H1 (cell line): ENCODE measurements at regions not wholly inside any gene's neighbourhood (a gene's known extent, or its start where the extent isn't known, plus 50 kb on each side); places are given as distances from the start of the nearest gene placed in this dataset.

Source experiments
- CTCF ChIA-PET: fragments of 300-600 bp; sonication (Branson Sonifier 250); formaldehyde crosslinking; loops from one replicate; lab custom pipeline; 2021; ENCODE audit not compliant: partially characterized antibody; lab: Charles Lee
- POLR2A ChIA-PET: fragments of 300-600 bp; sonication (Branson Sonifier 250); formaldehyde crosslinking; loops from one replicate; lab custom pipeline; 2021; ENCODE audit warnings: inconsistent platforms; ENCODE audit not compliant: partially characterized antibody; lab: Charles Lee
- DNase-seq, 2 experiments: peaks; one replicate each; pipeline versions ENCODE4 v3.0.0 to v3.0.0-alpha.2; 2010 to 2022; ENCODE audit warnings: low spot score in 2 of 2, low read depth in 1 of 2, mixed read lengths in 1 of 2
- FAIRE-seq: peaks from 2 replicates; lab custom pipeline; 2011; peaks lifted over from hg19 to GRCh38; lab: Jason Lieb, UNC
- H2AFZ ChIP-seq: 2 replicates; pipeline ENCODE4 v1.8.1; 2012; ENCODE audit warnings: low read length, inconsistent platforms
- H2AK5ac ChIP-seq: 2 replicates; pipeline ENCODE4 v1.6.1; 2013; ENCODE audit warnings: low read depth, low read length
- H2BK120ac ChIP-seq: replicated peaks from 2 replicates; pipeline ENCODE3; 2013; ENCODE audit warnings: low read depth, low read length, inconsistent platforms
- H2BK12ac ChIP-seq: 2 replicates; pipeline ENCODE4 v1.6.1; 2013; ENCODE audit warnings: low read depth, low read length
- H2BK15ac ChIP-seq: 2 replicates; pipeline ENCODE4 v1.6.1; 2013; ENCODE audit warnings: low read length
- H2BK20ac ChIP-seq: 2 replicates; pipeline ENCODE4 v1.6.1; 2013; ENCODE audit warnings: low read length
- H2BK5ac ChIP-seq: 2 replicates; pipeline ENCODE4 v1.6.1; 2013; ENCODE audit warnings: low read depth, low read length
- H3K14ac ChIP-seq: 2 replicates; pipeline ENCODE4 v1.6.1; 2013; ENCODE audit warnings: inconsistent platforms; ENCODE audit not compliant: insufficient read length
- H3K18ac ChIP-seq: 2 replicates; pipeline ENCODE4 v1.6.1; 2013; ENCODE audit warnings: low read length; ENCODE audit errors: extremely low read depth
- H3K23ac ChIP-seq: 2 replicates; pipeline ENCODE4 v1.6.1; 2013; ENCODE audit warnings: inconsistent platforms; ENCODE audit not compliant: insufficient read length
- H3K23me2 ChIP-seq: 2 replicates; pipeline ENCODE4 v1.6.1; 2013; ENCODE audit warnings: low read depth, low read length
- H3K27ac ChIP-seq: 2 replicates; pipeline ENCODE4 v1.6.1; 2011; ENCODE audit warnings: low read depth, low read length, inconsistent platforms
- H3K27me3 ChIP-seq, 4 experiments: replicated peaks in 1 of 4; 1 replicate in 1 of 4; 2 replicates in 3 of 4; pipeline versions ENCODE4 v1.6.1 to v1.8.1; 2011 to 2013; ENCODE audit warnings: low read length in 3 of 4, mild to moderate bottlenecking in 3 of 4, inconsistent platforms in 2 of 4, mixed read lengths in 2 of 4, moderate library complexity in 1 of 4; ENCODE audit not compliant: control insufficient read depth in 3 of 4, insufficient read depth in 3 of 4; ENCODE audit errors: extremely low read depth in 1 of 4
- H3K36me3 ChIP-seq, 4 experiments: 2 replicates each; pipeline versions ENCODE4 v1.6.1 to v1.8.1; 2011 to 2013; ENCODE audit warnings: mild to moderate bottlenecking in 4 of 4, low read length in 3 of 4, moderate library complexity in 2 of 4, control low read depth in 1 of 4, inconsistent platforms in 1 of 4; ENCODE audit not compliant: insufficient read depth in 4 of 4, control insufficient read depth in 2 of 4
- H3K4ac ChIP-seq: replicated peaks from 2 replicates; pipeline ENCODE3; 2013; ENCODE audit warnings: low read length, low read depth, mixed read lengths, inconsistent platforms; ENCODE audit not compliant: insufficient read length
- H3K4me1 ChIP-seq, 4 experiments: replicated peaks in 1 of 4; 1 replicate in 1 of 4; 2 replicates in 3 of 4; pipeline versions ENCODE4 v1.6.1 to v1.8.1; 2011 to 2013; ENCODE audit warnings: low read length in 3 of 4, inconsistent platforms in 2 of 4, mixed read lengths in 1 of 4; ENCODE audit not compliant: insufficient read depth in 4 of 4, control insufficient read depth in 3 of 4
- H3K4me2 ChIP-seq, 2 experiments: 2 replicates each; pipeline versions ENCODE4 v1.6.1 to v1.8.1; 2011 to 2013; ENCODE audit warnings: low read depth in 2 of 2, low read length in 2 of 2, control low read depth in 1 of 2, inconsistent platforms in 1 of 2, mild to moderate bottlenecking in 1 of 2; ENCODE audit not compliant: insufficient read depth in 1 of 2
- H3K4me3 ChIP-seq, 4 experiments: fragments of 200-600, 300-600 bp in 1 of 4; sonication (generic), shearing (Covaris generic), sonication (Bioruptor Twin) in 1 of 4; 2 replicates each; pipeline versions ENCODE4 v1.5.1 to v1.8.1; 2011 to 2016; ENCODE audit warnings: low read length in 4 of 4, low read depth in 3 of 4, control low read depth in 2 of 4, inconsistent platforms in 2 of 4, mild to moderate bottlenecking in 2 of 4, mixed read lengths in 1 of 4, moderate library complexity in 1 of 4; ENCODE audit not compliant: insufficient read depth in 2 of 4; ENCODE audit errors: extremely low read depth in 1 of 4
- H3K56ac ChIP-seq: replicated peaks from 2 replicates; pipeline ENCODE3; 2013; ENCODE audit warnings: low read depth, mild to moderate bottlenecking, mixed read lengths, low read length, inconsistent platforms; ENCODE audit not compliant: insufficient read length
- H3K79me1 ChIP-seq: 2 replicates; pipeline ENCODE4 v1.6.1; 2013; ENCODE audit warnings: low read depth, low read length, control low read depth
- H3K79me2 ChIP-seq, 2 experiments: 2 replicates each; pipeline versions ENCODE4 v1.6.1 to v1.8.1; 2012 to 2013; ENCODE audit warnings: low read length in 2 of 2, mild to moderate bottlenecking in 2 of 2, inconsistent platforms in 1 of 2; ENCODE audit not compliant: insufficient read depth in 2 of 2, control insufficient read depth in 1 of 2
- H3K9ac ChIP-seq, 4 experiments: replicated peaks in 1 of 4; 1 replicate in 1 of 4; 2 replicates in 3 of 4; pipeline versions ENCODE4 v1.6.1 to v1.8.1; 2011 to 2013; ENCODE audit warnings: low read depth in 3 of 4, low read length in 3 of 4, control low read depth in 2 of 4, mild to moderate bottlenecking in 2 of 4, moderate library complexity in 2 of 4, inconsistent platforms in 1 of 4; ENCODE audit errors: extremely low read depth in 1 of 4
- H3K9me3 ChIP-seq, 2 experiments: 2 replicates each; pipeline versions ENCODE4 v1.6.1 to v1.8.1; 2012 to 2013; ENCODE audit warnings: mild to moderate bottlenecking in 2 of 2, moderate library complexity in 2 of 2, control low read depth in 1 of 2, inconsistent platforms in 1 of 2, low read depth in 1 of 2, low read length in 1 of 2, mixed read lengths in 1 of 2; ENCODE audit not compliant: insufficient read depth in 2 of 2
- H4K20me1 ChIP-seq, 2 experiments: replicated peaks in 1 of 2; 2 replicates each; pipeline versions ENCODE3 to v1.8.1; 2011 to 2013; ENCODE audit warnings: inconsistent platforms in 2 of 2, low read length in 2 of 2, mild to moderate bottlenecking in 1 of 2; ENCODE audit not compliant: insufficient read depth in 2 of 2, control insufficient read depth in 1 of 2
- H4K5ac ChIP-seq: 2 replicates; pipeline ENCODE4 v1.6.1; 2013; ENCODE audit warnings: low read length, low read depth, mixed read lengths, inconsistent platforms; ENCODE audit not compliant: insufficient read length
- H4K8ac ChIP-seq: 2 replicates; pipeline ENCODE4 v1.8.0; 2013; ENCODE audit warnings: mild to moderate bottlenecking, moderate library complexity, low read length, inconsistent platforms; ENCODE audit not compliant: insufficient read depth; ENCODE audit errors: extremely low read depth
- H4K91ac ChIP-seq: replicated peaks from 2 replicates; pipeline ENCODE3; 2013; ENCODE audit warnings: low read length, mixed read lengths, inconsistent platforms; ENCODE audit not compliant: insufficient read length
- CTBP2 ChIP-seq: IDR thresholded peaks from 2 replicates; pipeline ENCODE4 v1.7.0; 2011; ENCODE audit warnings: borderline replicate concordance, mild to moderate bottlenecking, moderate library complexity, mixed read lengths, low read length; ENCODE audit not compliant: insufficient read depth, insufficient read length
- E2F6 ChIP-seq: IDR thresholded peaks from 2 replicates; pipeline ENCODE4 v1.6.1; 2012; ENCODE audit warnings: inconsistent platforms
- RFX5 ChIP-seq: IDR thresholded peaks from 2 replicates; pipeline ENCODE4 v1.6.1; 2011; ENCODE audit warnings: low read depth, low read length, improper control_type of control experiment, borderline replicate concordance
- SIX5 ChIP-seq: IDR thresholded peaks from 2 replicates; pipeline ENCODE4 v1.6.1; 2011; ENCODE audit warnings: mild to moderate bottlenecking, low read depth, low read length
- SP1 ChIP-seq: IDR thresholded peaks from 2 replicates; pipeline ENCODE4 v1.6.1; 2011; ENCODE audit warnings: low read depth, low read length
- SP4 ChIP-seq: IDR thresholded peaks from 2 replicates; pipeline ENCODE4 v1.6.1; 2012; ENCODE audit warnings: low read length, inconsistent platforms
- SRF ChIP-seq: IDR thresholded peaks from 2 replicates; pipeline ENCODE4 v1.6.1; 2011; ENCODE audit warnings: mild to moderate bottlenecking, low read depth, low read length, moderate library complexity
- WGBS, 2 experiments: shearing (Covaris generic) in 1 of 2; methylation state at CpG; one replicate each; pipeline versions ENCODE4 v1.1.6 to v1.1.7; 2013 to 2015; ENCODE audit warnings: low lambda C conversion rate in 2 of 2, mixed read lengths in 2 of 2, inconsistent platforms in 1 of 2, low coverage in 1 of 2, missing lambda C conversion rate in 1 of 2; ENCODE audit not compliant: insufficient replicate concordance in 2 of 2, insufficient coverage in 1 of 2, insufficient read length in 1 of 2; ENCODE audit errors: extremely low coverage in 1 of 2, missing lambda C conversion rate in 1 of 2; 5-methylcytosine and 5-hydroxymethylcytosine counted together

- Histone ChIP-seq H2AFZ (no peak overlapping the region), H2AK5ac (no peak overlapping the region), H4K20me1 (no peaks in the 10 kb centered on the region), H2BK12ac (no peak overlapping the region), H3K4me2 (no peak overlapping the region), H3K79me1 (no peaks in the 10 kb centered on the region), H3K23me2 (no peaks in the 10 kb centered on the region), H3K4ac (no peak overlapping the region), H3K9me3 (peaks cover 3 to 7% of the 10 kb centered on the region in 2 experiments; a peak in 3 of 4 replicates), H3K23ac (no peak overlapping the region), H4K5ac (no peak overlapping the region), H3K18ac (no peak overlapping the region), H3K56ac (no peak overlapping the region), H3K79me2 (no peaks in the 10 kb centered on the region), H2BK120ac (no peak overlapping the region), H3K9ac (no peak overlapping the region), H3K36me3 (no peaks in the 10 kb centered on the region), H3K4me3 (no peak overlapping the region), H4K91ac (no peak overlapping the region), H4K8ac (no peak overlapping the region), H3K4me1 (no peaks in the 10 kb centered on the region), H2BK20ac (no peak overlapping the region), H3K27me3 (no peaks in the 10 kb centered on the region), H2BK5ac (no peak overlapping the region), H3K14ac (no peak overlapping the region), H2BK15ac (no peak overlapping the region), H3K27ac (no peak overlapping the region)
- CTCF ChIA-PET, result interaction anchor here (1.1 kb wide), 1 partner anchor 12 kb away, joined by 3 read pairs; no protein-coding TSS in a partner anchor
- TF ChIP-seq SP1 (no peak), SP4 (no peak), E2F6 (no peak), RFX5 (no peak), SIX5 (no peak), CTBP2 (no peak), SRF (no peak)
- POLR2A ChIA-PET, result no interaction called here
- DNase-seq, result no peak
- 88% methylated on average over 8 of the region's 8 CpGs; no CpG with 5 or more reads in 1 of the 2 experiments for WGBS, 2 experiments
- FAIRE-seq, result no peak
Observed at GRCh38 chr11:121741761-121742361, 289.1 kb upstream of the SORL1-AS1 start.
